Activated CD4-positive, alpha-beta T cell treated with anti-CD3 and anti-CD28 coated beads, Interleukin-2, amount 50 U/mL, for 4 hours (primary cell): ENCODE measurements at regions not wholly inside any gene's neighbourhood (a gene's known extent, or its start where the extent isn't known, plus 50 kb on each side); places are given as distances from the start of the nearest gene placed in this dataset.
"Not testable (repeated sequence)": the region's sequence is repeated elsewhere in the genome, so short reads cannot be mapped to it uniquely, and the experiment has no call there.

ENCODE experiments used
- DNase-seq, 2 experiments: peaks; one replicate each; pipeline ENCODE4 v3.0.0-alpha.2; 2020

DNA sequence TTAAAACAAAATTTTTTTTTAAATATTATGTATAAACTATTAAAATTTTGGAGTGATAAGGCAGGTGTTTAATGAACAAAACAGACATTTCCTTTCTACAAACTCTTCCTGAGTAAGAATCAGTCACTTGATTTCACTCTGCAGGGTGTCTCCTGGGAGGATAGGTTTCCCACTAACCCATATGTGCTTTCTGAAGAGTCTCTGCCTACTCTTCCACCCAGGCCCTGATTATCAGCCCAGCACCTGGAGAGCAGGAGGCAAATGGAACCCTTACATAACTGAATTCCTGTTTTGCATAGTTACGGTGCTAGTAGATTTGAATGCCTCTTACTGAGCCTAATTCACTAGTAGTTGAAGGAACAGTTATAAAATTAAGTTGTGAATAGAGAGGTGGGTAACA, 1718.6 kb downstream of the SUCLG1 start:
- no peak for DNase-seq

DNA sequence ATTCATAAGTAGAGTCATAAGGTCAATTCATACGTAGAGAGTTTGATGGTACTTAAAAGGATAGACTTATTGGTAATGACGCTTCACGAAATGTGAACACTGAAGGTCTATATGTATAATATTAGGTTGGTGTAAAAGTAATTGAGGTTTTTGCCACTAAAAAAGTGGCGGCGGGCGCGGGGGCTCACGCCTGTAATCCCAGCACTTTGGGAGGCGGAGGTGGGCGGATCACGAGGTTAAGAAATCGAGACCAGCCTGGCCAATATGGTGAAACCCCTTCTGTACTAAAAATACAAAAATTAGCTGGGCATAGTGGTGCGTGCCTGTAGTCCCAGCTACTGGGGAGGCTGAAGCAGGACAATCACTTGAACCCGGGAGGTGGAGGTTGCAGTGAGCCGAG, 1721.1 kb downstream of the SUCLG1 start:
- not testable (repeated sequence) for DNase-seq

- DNase-seq = no peak
These were observed 1723.7 kb downstream of the SUCLG1 start for GRCh38 chr2:82735336-82735735.

- DNase-seq = no peak
These were observed 1727.3 kb downstream of the SUCLG1 start for GRCh38 chr2:82731824-82732223.

DNA sequence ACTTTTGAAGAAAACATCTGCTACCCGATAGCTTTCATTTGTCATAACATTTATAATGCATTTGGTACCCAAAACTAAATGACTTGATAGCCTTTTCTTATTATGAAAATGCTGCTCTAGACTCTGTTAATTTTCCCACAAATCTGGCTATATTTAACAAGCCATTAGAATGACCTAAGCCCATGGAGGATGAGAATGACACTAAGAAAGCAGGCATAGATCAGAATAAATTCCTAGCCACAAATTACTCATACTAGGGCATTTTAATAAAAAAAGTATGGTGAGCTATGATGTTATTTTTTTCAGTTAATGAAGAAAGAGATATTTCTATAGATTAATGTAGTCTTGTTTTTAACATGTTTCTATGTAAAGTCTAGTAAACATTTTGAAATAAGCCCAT, 1728.3 kb downstream of the SUCLG1 start:
- DNase-seq = no peak

- DNase-seq = no peak
These were observed 1731.0 kb downstream of the SUCLG1 start for GRCh38 chr2:82728090-82728489.

- no peak for DNase-seq
These were observed 1750.4 kb downstream of the SUCLG1 start for GRCh38 chr2:82708681-82709080.

GRCh38 chr2:82697231-82697630, 1761.8 kb downstream of the SUCLG1 start:
- DNase-seq = no peak

GRCh38 chr2:82694431-82694830, 1764.6 kb downstream of the SUCLG1 start:
- no peak for DNase-seq

- DNase-seq = no peak
These were observed 1768.2 kb downstream of the SUCLG1 start for GRCh38 chr2:82690757-82691411.

DNA sequence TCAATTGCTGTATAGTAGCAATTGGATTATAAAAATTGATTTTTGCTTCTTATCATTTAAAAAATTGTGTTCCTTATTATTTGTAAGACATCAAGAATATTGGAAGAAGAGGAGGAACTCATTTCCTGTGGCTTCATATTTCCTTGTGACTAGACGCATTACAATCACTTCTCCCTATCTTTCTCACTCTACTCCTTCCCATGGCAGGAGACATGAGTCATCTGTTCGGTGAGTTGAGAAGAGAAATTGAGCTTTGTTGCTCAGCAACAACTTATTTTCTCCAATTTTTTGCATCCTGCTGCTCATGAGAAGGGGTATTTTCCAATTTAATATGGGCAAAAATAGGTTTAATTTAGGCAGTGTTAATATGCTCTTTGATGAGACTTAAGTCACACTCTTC, 1783.9 kb downstream of the SUCLG1 start:
- DNase-seq = no peak

DNA sequence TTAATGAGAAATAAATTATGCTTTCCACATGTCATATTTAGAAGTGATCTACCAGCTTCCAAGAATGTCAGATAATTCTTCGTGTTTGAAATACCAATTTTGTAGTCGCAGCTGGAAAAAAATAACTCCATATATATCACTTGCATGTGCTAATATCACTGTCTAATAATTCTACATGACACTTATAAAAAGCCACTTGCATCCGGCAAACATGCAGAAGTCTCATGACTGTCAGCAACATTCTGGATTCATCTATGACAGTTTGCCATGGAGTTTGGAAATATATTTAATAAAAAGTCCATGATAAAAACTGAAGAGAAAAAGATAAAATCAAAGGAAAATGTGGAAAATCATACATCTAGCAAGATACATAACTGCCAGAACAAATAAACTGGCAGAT, 1784.4 kb downstream of the SUCLG1 start:
- no peak for DNase-seq

GRCh38 chr2:82667491-82667890, 1791.6 kb downstream of the SUCLG1 start:
- DNase-seq = no peak

GRCh38 chr2:82665691-82666090, 1793.4 kb downstream of the SUCLG1 start:
- DNase-seq = no peak

GRCh38 chr2:82657106-82657505, 1802.0 kb downstream of the SUCLG1 start:
- DNase-seq = no peak

- DNase-seq = no peak
These were observed 1802.7 kb downstream of the SUCLG1 start for GRCh38 chr2:82656420-82656819.

- DNase-seq = no peak
These were observed 1807.0 kb downstream of the SUCLG1 start for GRCh38 chr2:82652117-82652516.

- DNase-seq = no peak
These were observed 1809.0 kb downstream of the SUCLG1 start for GRCh38 chr2:82650038-82650437.

- DNase-seq = no peak
These were observed 1817.4 kb downstream of the SUCLG1 start for GRCh38 chr2:82641598-82642180.

DNA sequence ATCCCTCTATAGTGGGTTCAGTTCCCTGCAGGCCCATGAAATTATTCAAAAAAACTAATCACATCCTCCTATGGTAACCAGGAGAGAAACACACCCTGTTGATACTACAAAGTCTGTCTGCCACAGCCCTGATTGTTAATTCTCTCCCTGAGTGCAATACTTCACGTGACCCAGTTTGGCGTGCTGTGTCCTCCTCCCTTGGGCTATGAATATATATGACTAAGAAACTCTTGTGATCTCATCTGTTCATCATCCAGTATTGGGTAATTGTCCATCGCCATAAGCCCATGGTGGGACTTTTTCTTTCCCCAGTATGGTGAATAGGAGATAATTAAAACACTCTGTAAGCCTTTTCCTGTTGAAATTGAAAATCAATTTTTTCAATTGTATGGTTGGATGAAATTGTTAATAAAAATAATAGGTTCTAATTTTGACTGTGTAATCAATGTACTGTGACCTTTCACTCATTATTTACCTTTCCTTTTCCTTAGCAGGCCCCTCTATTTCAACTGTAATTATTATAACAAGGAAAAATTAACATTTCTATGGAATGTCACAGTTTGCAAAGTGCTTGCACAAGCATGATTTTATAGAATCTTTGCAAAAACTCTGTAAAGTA, 1822.6 kb downstream of the SUCLG1 start:
- DNase-seq = no peak

DNA sequence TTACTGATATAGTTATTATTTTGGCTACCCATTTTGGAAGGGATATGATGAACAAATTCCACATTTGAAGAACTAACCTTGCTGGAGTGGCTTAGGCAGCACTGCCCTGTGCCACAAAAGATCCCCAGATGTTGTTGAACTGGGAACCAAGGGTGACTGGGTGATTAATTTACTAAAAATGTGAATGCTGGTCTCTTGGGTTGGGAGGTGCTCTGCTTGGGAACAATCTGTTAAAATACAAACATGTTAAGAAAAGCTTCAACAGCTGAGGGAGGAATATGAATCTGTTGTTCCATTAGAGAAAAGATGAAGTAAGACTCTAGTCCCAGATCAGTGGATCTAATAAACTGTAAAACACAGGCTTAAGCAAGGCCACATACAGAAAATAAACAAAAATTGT, 1860.1 kb downstream of the SUCLG1 start:
- DNase-seq = no peak

- DNase-seq = no peak
These were observed 1862.5 kb downstream of the SUCLG1 start for GRCh38 chr2:82596581-82596980.

- DNase-seq = no peak
These were observed 1867.4 kb downstream of the SUCLG1 start for GRCh38 chr2:82591718-82592117.

DNA sequence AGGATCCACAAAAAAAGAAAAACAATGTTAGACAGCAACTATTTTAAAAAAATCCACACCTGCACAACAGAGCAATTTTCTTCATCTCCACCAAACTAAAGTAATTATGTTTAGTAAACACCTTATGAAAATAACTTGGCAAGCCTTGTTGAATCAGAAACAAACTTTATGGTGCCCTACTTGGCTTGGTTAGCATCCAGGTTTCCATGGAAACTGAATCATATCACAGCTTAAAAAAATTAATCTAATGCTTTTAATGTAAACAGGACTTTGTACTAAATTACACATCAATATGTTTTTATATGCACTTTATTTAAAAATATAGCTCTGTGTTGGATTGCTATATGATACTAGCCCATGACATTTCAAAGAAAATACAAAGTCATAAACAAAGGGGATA, 1882.4 kb downstream of the SUCLG1 start:
- no peak for DNase-seq

DNA sequence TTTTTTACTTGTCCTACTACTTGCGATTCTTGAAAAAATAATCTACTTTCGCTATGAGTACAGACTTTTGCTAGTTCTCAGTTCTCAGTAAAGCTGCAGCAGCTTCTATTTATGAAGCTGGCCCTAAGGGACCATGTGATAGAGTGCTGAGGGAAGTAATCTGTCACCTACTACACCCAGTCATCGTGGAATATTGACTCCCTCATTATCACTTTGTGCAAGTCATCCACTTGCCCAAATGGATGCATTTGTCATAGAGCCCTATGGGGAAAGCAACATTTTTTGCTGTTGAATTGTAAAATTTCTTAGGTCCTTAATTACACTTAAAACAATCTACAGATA, 1919.8 kb downstream of the SUCLG1 start:
- no peak for DNase-seq
